Liver (tissue), 3 donors: ENCODE measurements at regions not wholly inside any gene's neighbourhood (a gene's known extent, or its start where the extent isn't known, plus 50 kb on each side); places are given as distances from the start of the nearest gene placed in this dataset.

Experiments used
- EGR1 ChIP-seq, 2 donors: IDR thresholded peaks; 2 replicates each; pipeline ENCODE4 v1.6.1; 2016 to 2018; ENCODE audit warnings: antibody characterized with exemption in 2 of 2, low read depth in 2 of 2
- FOXA1 ChIP-seq: IDR thresholded peaks from 2 replicates; pipeline ENCODE4 v1.6.1; 2016; ENCODE audit warnings: antibody characterized with exemption
- GABPA ChIP-seq, 2 donors: IDR thresholded peaks in 1 of 2; conservative IDR thresholded peaks in 1 of 2; 2 replicates each; pipeline ENCODE4 v1.6.1; 2016; ENCODE audit warnings: antibody characterized with exemption in 2 of 2, mild to moderate bottlenecking in 1 of 2, moderate library complexity in 1 of 2
- HNF4G ChIP-seq: IDR thresholded peaks from 2 replicates; pipeline ENCODE4 v1.6.1; 2016; ENCODE audit warnings: antibody characterized with exemption
- MAX ChIP-seq: IDR thresholded peaks from 2 replicates; pipeline ENCODE4 v1.6.1; 2016; ENCODE audit warnings: antibody characterized with exemption
- SP1 ChIP-seq: IDR thresholded peaks from 2 replicates; pipeline ENCODE4 v1.6.1; 2018; ENCODE audit warnings: antibody characterized with exemption, mild to moderate bottlenecking
- YY1 ChIP-seq: IDR thresholded peaks from 2 replicates; pipeline ENCODE4 v1.6.1; 2016; ENCODE audit warnings: antibody characterized with exemption, mild to moderate bottlenecking
- TF ChIP-seq, protein P1 (sequence below): fragments of 150-350 bp; IDR thresholded peaks from 2 replicates; pipeline ENCODE4 v1.5.1; 2017; ENCODE audit warnings: improper control_type of control experiment, low read depth, low read length; ENCODE audit not compliant: missing input control
- donor health status: healthy.
- donor health status: healthy.

- TF ChIP-seq YY1 (no peak), MAX (no peak), FOXA1 (no peak), GABPA (IDR thresholded peaks at IDR 0.05 in 1 of 2, conservative IDR thresholded peaks at IDR 0.05 in 1 of 2) (no peak), HNF4G (no peak), EGR1 (IDR thresholded peaks at IDR 0.05; ENCODE audit: low read depth in 2 of 2) (no peak), SP1 (no peak)
- TF ChIP-seq, protein P1, sequence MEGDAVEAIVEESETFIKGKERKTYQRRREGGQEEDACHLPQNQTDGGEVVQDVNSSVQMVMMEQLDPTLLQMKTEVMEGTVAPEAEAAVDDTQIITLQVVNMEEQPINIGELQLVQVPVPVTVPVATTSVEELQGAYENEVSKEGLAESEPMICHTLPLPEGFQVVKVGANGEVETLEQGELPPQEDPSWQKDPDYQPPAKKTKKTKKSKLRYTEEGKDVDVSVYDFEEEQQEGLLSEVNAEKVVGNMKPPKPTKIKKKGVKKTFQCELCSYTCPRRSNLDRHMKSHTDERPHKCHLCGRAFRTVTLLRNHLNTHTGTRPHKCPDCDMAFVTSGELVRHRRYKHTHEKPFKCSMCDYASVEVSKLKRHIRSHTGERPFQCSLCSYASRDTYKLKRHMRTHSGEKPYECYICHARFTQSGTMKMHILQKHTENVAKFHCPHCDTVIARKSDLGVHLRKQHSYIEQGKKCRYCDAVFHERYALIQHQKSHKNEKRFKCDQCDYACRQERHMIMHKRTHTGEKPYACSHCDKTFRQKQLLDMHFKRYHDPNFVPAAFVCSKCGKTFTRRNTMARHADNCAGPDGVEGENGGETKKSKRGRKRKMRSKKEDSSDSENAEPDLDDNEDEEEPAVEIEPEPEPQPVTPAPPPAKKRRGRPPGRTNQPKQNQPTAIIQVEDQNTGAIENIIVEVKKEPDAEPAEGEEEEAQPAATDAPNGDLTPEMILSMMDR = no peak
Observed at GRCh38 chrX:99938464-99938863, 471.6 kb downstream of the PCDH19 start.
